ENCODE measurements at regions not wholly inside any gene's neighbourhood (a gene's known extent, or its start where the extent isn't known, plus 50 kb on each side); places are given as distances from the start of the nearest gene placed in this dataset.

DNA sequence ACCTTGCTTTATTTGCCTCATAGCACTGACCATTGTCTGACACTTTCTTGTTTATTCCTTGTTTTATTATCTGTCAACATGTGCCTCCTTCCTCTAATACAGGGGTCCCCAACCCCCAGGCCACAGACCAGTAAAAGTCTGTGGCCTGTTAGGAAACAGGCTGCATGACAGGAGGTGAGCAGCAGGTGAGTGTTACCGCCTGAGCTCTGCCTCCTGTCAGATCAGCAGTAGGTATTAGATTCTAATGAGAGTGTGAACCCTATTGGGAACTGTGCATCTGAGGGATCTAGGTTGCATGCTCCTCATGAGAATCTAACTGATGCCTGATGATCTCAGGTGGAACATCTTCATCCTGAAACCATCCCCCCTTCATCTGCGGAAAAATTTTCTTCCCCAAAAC, 228.0 kb downstream of the HINT1 start:
- TF ChIP-seq POLR2A (IDR thresholded peaks at IDR 0.05; ENCODE audit: low read depth, low read length) (no peak), POLR2AphosphoS5 (IDR thresholded peaks at IDR 0.05; ENCODE audit: low read depth, low read length) (no peak), TAF1 (IDR thresholded peaks at IDR 0.05; ENCODE audit: low read depth, low read length) (no peak), PAX5 (IDR thresholded peaks at IDR 0.05; ENCODE audit: insufficient read depth, low read length, severe bottlenecking) (no peak)
